GM19463 (cell line): ENCODE measurements at regions not wholly inside any gene's neighbourhood (a gene's known extent, or its start where the extent isn't known, plus 50 kb on each side); places are given as distances from the start of the nearest gene placed in this dataset.
"Not testable (repeated sequence)": the region's sequence is repeated elsewhere in the genome, so short reads cannot be mapped to it uniquely, and the experiment has no call there.

Source experiments
- ATAC-seq: cut with Tn5 transposase; IDR thresholded peaks from one replicate; pipeline ENCODE4 v1.9.1; 2021; ENCODE audit warnings: mild to moderate bottlenecking, moderate library complexity; ENCODE audit not compliant: unreplicated experiment

DNA sequence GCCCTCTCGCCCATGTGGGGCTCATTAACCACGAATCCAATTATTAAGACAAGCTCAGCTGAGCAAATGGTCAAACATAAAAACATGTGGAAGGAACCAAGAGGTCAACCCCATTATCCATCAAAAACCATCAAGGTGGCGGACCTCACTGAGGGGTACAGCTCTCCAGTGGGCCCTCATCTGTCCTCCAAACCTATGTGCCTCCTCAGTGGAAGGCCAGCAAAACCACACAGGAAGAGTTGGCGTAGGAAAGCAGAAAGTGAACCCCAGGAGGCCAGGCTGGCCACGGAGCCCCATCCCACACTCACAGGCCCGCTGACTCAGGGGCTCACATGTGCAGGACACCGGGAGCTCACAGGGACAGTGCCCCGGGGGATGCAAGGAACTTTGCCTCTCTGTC is 66.5 kb upstream of the CLEC6A start:
- not testable (repeated sequence) for ATAC-seq

DNA sequence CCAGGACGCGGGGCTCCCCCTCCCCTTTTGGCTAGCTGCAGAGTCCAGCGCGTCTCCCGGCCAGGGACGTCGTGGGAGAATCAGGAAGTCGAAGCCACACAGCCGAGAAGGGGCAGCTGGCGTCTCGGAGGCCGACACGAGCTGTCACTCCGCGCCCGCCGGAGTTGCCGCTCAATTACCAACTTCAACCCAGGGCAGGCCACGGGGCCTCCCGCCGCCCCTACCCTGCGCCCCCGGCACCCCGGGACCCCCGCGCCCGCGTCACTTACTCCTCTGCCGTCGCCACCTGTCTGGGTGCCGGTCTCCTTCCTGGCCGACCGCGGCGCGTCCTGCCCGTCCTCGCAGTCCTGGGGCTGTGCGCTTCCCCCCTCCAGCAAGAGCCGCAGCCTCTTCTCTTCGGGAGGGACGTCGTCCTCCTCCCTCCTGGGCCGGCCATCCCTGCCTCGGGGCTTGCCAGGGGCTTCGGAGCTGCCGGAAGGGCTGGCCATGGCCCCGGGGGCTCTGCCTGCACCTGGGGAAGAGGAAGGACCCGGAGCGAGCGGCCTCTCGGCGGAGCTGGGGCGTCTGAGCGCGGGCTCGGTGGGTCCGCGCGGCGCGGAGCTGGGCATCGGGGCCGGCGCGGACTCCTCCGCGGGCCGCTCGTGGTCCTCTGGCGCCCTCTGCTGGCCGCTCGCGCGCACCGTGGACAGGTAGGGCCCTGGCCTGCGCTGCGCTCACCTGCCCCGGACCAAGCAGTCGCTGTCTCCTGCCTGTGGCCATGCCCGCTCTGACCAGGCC is 65.6 kb upstream of the CLEC6A start:
- peak; percentile 53 for ATAC-seq

DNA sequence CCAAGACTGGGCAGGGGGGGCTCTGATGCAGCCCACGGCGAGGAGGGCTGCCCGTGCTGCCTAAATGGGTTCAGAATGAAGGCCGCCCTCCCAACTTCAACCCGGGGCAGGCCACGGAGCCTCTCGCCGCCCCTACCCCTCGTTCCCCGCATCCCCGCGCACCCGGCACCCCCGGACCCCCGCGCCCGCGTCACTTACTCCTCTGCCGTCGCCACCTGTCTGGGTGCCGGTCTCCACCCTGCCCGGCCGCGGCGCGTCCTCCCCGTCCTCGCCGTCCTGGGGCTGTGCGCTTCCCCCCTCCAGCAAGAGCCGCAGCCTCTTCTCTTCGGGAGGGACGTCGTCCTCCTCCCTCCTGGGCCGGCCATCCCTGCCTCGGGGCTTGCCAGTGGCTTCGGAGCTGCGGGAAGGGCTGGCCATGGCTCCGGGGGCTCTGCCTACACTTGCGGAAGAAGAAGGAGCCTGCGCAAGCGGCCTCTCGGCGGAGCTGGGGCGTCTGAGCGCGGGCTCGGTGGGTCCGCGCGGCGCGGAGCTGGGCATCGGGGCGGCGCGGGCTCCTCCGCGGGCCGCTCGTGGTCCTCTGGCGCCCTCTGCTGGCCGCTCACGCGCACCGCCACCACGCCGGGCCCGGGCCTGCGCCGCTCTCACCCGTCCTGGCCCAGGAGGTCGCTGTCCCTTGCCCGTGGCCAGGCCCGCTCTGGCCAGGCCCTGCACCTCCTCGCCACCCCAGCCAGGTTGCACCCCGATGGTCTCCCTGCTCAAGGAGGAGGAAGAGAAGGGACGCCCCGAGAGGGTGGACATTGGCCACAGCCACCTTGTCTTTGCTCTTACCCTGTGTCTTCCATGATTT is 59.3 kb upstream of the CLEC6A start:
- not testable (repeated sequence) for ATAC-seq

DNA sequence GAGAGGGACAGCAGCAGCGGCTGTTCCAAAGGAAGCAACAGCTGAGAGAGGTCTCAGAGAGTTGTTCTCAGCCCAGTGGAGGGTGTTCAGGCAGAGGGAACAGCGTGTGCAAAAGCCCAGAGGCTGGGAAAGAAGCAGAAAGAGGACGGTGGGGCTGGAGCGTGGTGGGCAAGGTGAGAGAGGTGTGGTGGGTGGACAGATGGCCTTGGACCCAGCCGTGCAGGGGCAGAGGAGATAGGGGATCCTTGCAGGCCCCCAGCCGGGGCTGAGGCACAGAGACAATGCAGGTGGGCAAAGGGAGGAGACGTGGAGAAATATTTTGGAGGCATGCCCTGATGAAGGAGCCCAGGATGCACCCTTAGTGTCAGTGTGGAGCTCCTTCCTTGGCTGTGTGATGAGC is 58.4 kb upstream of the CLEC6A start:
- ATAC-seq, result not testable (repeated sequence)

DNA sequence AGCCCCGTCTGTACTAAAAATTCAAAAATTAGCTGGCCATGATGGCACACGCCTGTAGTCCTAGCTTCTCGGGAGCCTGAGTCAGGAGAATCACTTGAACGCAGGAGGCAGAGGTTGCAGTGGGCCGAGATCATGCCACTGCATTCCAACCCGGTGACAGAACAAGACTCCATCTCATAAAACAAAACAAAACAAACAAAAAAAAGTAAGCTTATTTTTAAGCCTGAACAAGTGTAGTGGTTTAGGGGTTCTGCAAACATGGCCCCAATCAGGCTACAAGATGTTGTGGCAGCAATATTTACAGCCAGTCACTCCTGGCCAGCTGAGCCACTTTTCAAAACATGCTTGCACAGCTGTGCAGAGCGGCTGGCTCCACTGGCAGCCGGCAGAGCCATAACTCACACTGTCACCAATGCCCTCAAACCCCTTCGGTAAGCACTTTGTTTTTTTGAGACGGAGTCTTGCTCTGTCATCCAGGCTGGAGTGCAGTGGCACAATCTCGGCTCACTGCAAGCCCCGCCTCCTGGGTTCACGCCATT is 56.2 kb upstream of the CLEC6A start:
- ATAC-seq, result not testable (repeated sequence)

DNA sequence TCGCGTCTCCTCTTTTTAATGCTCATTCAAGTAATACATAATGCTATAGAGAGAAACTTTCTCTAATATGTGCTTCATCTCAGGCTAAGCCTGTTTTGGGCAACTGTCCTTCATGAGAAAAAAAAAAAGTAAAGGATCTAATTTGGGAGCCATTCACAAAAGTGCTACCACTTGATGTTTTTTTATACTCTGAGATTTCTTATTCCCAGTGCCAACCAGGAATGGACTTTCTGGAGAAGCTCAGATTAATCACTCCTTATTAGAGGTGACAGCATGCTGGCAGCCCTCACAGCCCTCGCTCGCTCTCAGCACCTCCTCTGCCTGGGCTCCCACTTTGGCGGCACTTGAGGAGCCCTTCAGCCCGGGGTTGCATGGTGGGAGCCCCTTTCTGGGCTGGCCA is 51.9 kb upstream of the CLEC6A start:
- not testable (repeated sequence) for ATAC-seq

DNA sequence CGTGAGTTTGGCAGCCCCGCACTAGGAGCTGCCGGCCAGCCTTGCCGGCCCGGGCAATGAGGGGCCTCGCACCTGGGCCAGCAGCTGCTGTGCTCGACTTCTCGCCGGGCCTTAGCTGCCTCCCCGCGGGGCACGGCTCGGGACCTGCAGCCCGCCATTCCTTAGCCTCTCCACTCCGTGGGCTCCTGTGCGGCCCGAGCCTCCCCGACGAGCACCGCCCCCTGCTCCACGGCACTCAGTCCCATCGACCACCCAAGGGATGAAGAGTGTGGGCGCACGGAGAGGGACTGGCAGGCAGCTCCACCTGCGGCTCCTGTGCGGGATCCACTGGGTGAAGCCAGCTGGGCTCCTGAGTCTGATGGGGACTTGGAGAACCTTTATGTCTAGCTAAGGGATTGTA is 51.4 kb upstream of the CLEC6A start:
- not testable (repeated sequence) for ATAC-seq
